A549 (cell line): ENCODE measurements at regions not wholly inside any gene's neighbourhood (a gene's known extent, or its start where the extent isn't known, plus 50 kb on each side); places are given as distances from the start of the nearest gene placed in this dataset.

Experiments
- ATAC-seq, 2 experiments: fragments of 200-7000 bp in 1 of 2; fragments of >200 bp in 1 of 2; cut with Nextera tagmentation in 1 of 2; cut with Tn5 transposase in 1 of 2; 3 replicates each; pipeline versions ENCODE4 v1.8.0 to v1.9.1; 2018 to 2020; ENCODE audit warnings: mild to moderate bottlenecking in 1 of 2, moderate library complexity in 1 of 2
- CTCF ChIA-PET: fragments of 300-600 bp; sonication (Branson Sonifier 250); formaldehyde crosslinking; extraction: SDS; loops from one replicate; lab custom pipeline; 2021; ENCODE audit warnings: antibody characterized with exemption, inconsistent platforms; lab: Yijun Ruan, JAX
- POLR2A ChIA-PET: fragments of 350-600 bp; formaldehyde crosslinking; extraction: SDS; loops from one replicate; lab custom pipeline; 2021; ENCODE audit warnings: antibody characterized with exemption, inconsistent platforms; lab: Yijun Ruan, JAX
- DNase-seq, 2 experiments: peaks; one replicate each; pipeline versions ENCODE4 v3.0.0 to v3.0.0-alpha.2; 2011 to 2016; ENCODE audit warnings: low read depth in 1 of 2, low spot score in 1 of 2
- FAIRE-seq: peaks from 2 replicates; lab custom pipeline; 2011; peaks lifted over from hg19 to GRCh38; lab: Jason Lieb, UNC
- H3K27ac ChIP-seq, 2 experiments: fragments of >200 bp; sonication (Bioruptor Twin); formaldehyde crosslinking; 3 replicates each; pipeline ENCODE4 v1.5.1; 2016 to 2017
- H3K4me1 ChIP-seq: fragments of >200 bp; sonication (Bioruptor Twin); formaldehyde crosslinking; 3 replicates; pipeline ENCODE4 v1.6.1; 2016
- H3K4me2 ChIP-seq: fragments of >200 bp; sonication (Bioruptor Twin); formaldehyde crosslinking; 3 replicates; pipeline ENCODE4 v1.6.1; 2016
- H3K4me3 ChIP-seq: fragments of >200 bp; sonication (Bioruptor Twin); formaldehyde crosslinking; 3 replicates; pipeline ENCODE4 v1.5.1; 2016
- H3K9me3 ChIP-seq: fragments of >200 bp; sonication (Bioruptor Twin); formaldehyde crosslinking; 3 replicates; pipeline ENCODE4 v1.6.1; 2016
- BCL3 ChIP-seq: fragments of >200 bp; sonication (Bioruptor Twin); formaldehyde crosslinking; IDR thresholded peaks from 3 replicates; pipeline ENCODE4 v1.6.1; 2016
- BHLHE40 ChIP-seq: IDR thresholded peaks from 2 replicates; pipeline ENCODE4 v1.6.1; 2012; ENCODE audit warnings: low read depth, low read length, inconsistent platforms
- CEBPB ChIP-seq, 2 experiments: fragments of >200 bp in 1 of 2; sonication (Bioruptor Twin) in 1 of 2; formaldehyde crosslinking in 1 of 2; IDR thresholded peaks; 2 replicates each; pipeline ENCODE4 v1.6.1; 2012 to 2016
- EHF ChIP-seq: fragments of 250-450 bp; sonication (Bioruptor Pico); IDR thresholded peaks from 2 replicates; pipeline ENCODE4 v1.5.0; 2020; ENCODE audit warnings: mild to moderate bottlenecking
- ESRRA ChIP-seq: fragments of 150-350 bp; IDR thresholded peaks from 2 replicates; pipeline ENCODE4 v1.6.1; 2014; ENCODE audit warnings: mild to moderate bottlenecking, low read length, borderline replicate concordance
- FOSL2 ChIP-seq, 2 experiments: fragments of 450-650 bp in 1 of 2; fragments of >200 bp in 1 of 2; sonication (Bioruptor Twin) in 1 of 2; formaldehyde crosslinking; IDR thresholded peaks; 2 replicates each; pipeline versions ENCODE4 v1.5.0 to v1.6.1; 2016 to 2020; ENCODE audit warnings: mild to moderate bottlenecking in 1 of 2, moderate library complexity in 1 of 2
- HDAC2 ChIP-seq: fragments of 200-600 bp; sonication (generic); IDR thresholded peaks from 2 replicates; pipeline ENCODE4 v1.6.1; 2016
- HES2 ChIP-seq: fragments of >200 bp; sonication (Bioruptor Twin); formaldehyde crosslinking; IDR thresholded peaks from 2 replicates; pipeline ENCODE4 v1.6.1; 2016
- HMGXB4 ChIP-seq: fragments of 250-450 bp; sonication (Bioruptor Pico); IDR thresholded peaks from 2 replicates; pipeline ENCODE4 v1.5.0; 2021; ENCODE audit warnings: mild to moderate bottlenecking, moderate library complexity, borderline replicate concordance
- HOXA7 ChIP-seq: fragments of 250-450 bp; sonication (Bioruptor Pico); IDR thresholded peaks from 2 replicates; pipeline ENCODE4 v1.5.0; 2020; ENCODE audit warnings: mild to moderate bottlenecking, moderate library complexity
- JUN ChIP-seq, 2 experiments: fragments of >200 bp; sonication (Bioruptor Twin); formaldehyde crosslinking; IDR thresholded peaks; 2 replicates in 1 of 2; 3 replicates in 1 of 2; pipeline ENCODE4 v1.6.1; 2016 to 2017
- KDM5A ChIP-seq: fragments of 200-600 bp; sonication (generic); IDR thresholded peaks from 2 replicates; pipeline ENCODE4 v1.6.1; 2016; ENCODE audit warnings: antibody characterized with exemption, mild to moderate bottlenecking
- MAZ ChIP-seq: fragments of 150-350 bp; IDR thresholded peaks from 2 replicates; pipeline ENCODE4 v1.6.1; 2014; ENCODE audit warnings: antibody characterized with exemption, low read depth, low read length, borderline replicate concordance
- MYC ChIP-seq: IDR thresholded peaks from 2 replicates; pipeline ENCODE4 v1.6.1; 2012; ENCODE audit warnings: mild to moderate bottlenecking, inconsistent platforms, low read length, improper control_type of control experiment, borderline replicate concordance
- PBX3 ChIP-seq: IDR thresholded peaks from 2 replicates; pipeline ENCODE4 v1.6.1; 2012
- PHF8 ChIP-seq: fragments of 200-600 bp; sonication (generic); IDR thresholded peaks from 2 replicates; pipeline ENCODE4 v1.6.1; 2016; ENCODE audit warnings: low read depth, mild to moderate bottlenecking, antibody characterized with exemption, moderate library complexity, borderline replicate concordance
- RCOR1 ChIP-seq: fragments of 150-350 bp; IDR thresholded peaks from 2 replicates; pipeline ENCODE4 v1.6.1; 2014; ENCODE audit warnings: antibody characterized with exemption, low read length, low read depth
- SREBF2 ChIP-seq: fragments of 450-650 bp; IDR thresholded peaks from 2 replicates; pipeline ENCODE4 v1.6.1; 2014; ENCODE audit warnings: mild to moderate bottlenecking, moderate library complexity
- TFCP2L1 ChIP-seq: fragments of 250-450 bp; sonication (Bioruptor Pico); IDR thresholded peaks from 2 replicates; pipeline ENCODE4 v1.5.0; 2021; ENCODE audit warnings: mild to moderate bottlenecking
- TP53 ChIP-seq: fragments of 250-450 bp; sonication (Bioruptor Pico); IDR thresholded peaks from 2 replicates; pipeline ENCODE4 v1.5.0; 2021; ENCODE audit warnings: mild to moderate bottlenecking, moderate library complexity
- USF2 ChIP-seq: fragments of 450-650 bp; IDR thresholded peaks from 2 replicates; pipeline ENCODE4 v1.6.1; 2014; ENCODE audit warnings: antibody characterized with exemption
- ZC3H11A ChIP-seq: fragments of 450-650 bp; IDR thresholded peaks from 2 replicates; pipeline ENCODE4 v1.6.1; 2014; ENCODE audit warnings: antibody characterized with exemption, mild to moderate bottlenecking
- WGBS: methylation state at CpG from one replicate; pipeline ENCODE4 v1.1.6; 2017; ENCODE audit errors: missing lambda C conversion rate; 5-methylcytosine and 5-hydroxymethylcytosine counted together

GRCh38 chr5:1651250-1651649 lies 127.5 kb upstream of the LPCAT1 start:
- no peak for ATAC-seq
- DNase-seq: no peak
- WGBS: 53% methylated on average over 3 of the region's 6 CpGs
- peaks cover 10% of the 10 kb centered on the region; the same call in 2 of the 3 replicates for H3K4me1 ChIP-seq
- ChIA-PET POLR2A (no interaction called here), CTCF (interaction anchor here (0.8 to 1.5 kb wide), 4 partner anchors 13 to 483 kb away, joined by 3 to 4 read pairs (median 3); no protein-coding TSS in a partner anchor)
- no peak overlapping the region for H3K4me3 ChIP-seq
- no peak overlapping the region for H3K4me2 ChIP-seq
- TF ChIP-seq HMGXB4 (CRISPR knock-in tag) (no peak), TP53 (no peak), ZC3H11A (no peak), ESRRA (no peak), USF2 (no peak), HDAC2 (no peak), PHF8 (no peak), EHF (no peak), PBX3 (no peak), MYC (no peak), KDM5A (no peak), BHLHE40 (no peak), SREBF2 (no peak), HES2 (no peak), RCOR1 (no peak), BCL3 (no peak)
- H3K9me3 ChIP-seq: no peaks in the 10 kb centered on the region
- no peak overlapping the region for H3K27ac ChIP-seq
- no peak for FAIRE-seq

GRCh38 chr5:1649554-1649953 lies 125.8 kb upstream of the LPCAT1 start:
- TF ChIP-seq CEBPB (IDR thresholded peaks at IDR 0.05): no peak
- no peak for FAIRE-seq
- Histone ChIP-seq H3K4me3 (no peak overlapping the region), H3K9me3 (no peaks in the 10 kb centered on the region), H3K4me2 (no peak overlapping the region), H3K4me1 (peaks cover 13% of the 10 kb centered on the region; the same call in 2 of the 3 replicates), H3K27ac (no peak overlapping the region)
- WGBS: 72% methylated on average over 4 of the region's 4 CpGs
- ATAC-seq: no peak
- ChIA-PET POLR2A (no interaction called here), CTCF (no interaction called here)
- DNase-seq: no peak

- CTCF ChIA-PET: interaction anchor here (0.8 to 1.4 kb wide), 3 partner anchors 440 to 481 kb away, joined by 4 to 5 read pairs (median 4); no protein-coding TSS in a partner anchor
- TF ChIP-seq FOSL2 (IDR thresholded peaks at IDR 0.05) (no peak), FOSL2 (CRISPR knock-in tag; IDR thresholded peaks at IDR 0.05) (no peak), CEBPB (IDR thresholded peaks at IDR 0.05) (no peak), MAZ (no peak), JUN (IDR thresholded peaks at IDR 0.05) (no peak), HOXA7 (CRISPR knock-in tag) (no peak), TFCP2L1 (no peak)
- H3K4me1 ChIP-seq: peaks cover 13% of the 10 kb centered on the region; the same call in 2 of the 3 replicates
- 49% methylated on average over 4 of the region's 4 CpGs for WGBS
- no peak overlapping the region for H3K4me2 ChIP-seq
- FAIRE-seq (no peak), DNase-seq (no peak), ATAC-seq (no peak)
- POLR2A ChIA-PET: no interaction called here
- H3K27ac ChIP-seq: no peak overlapping the region
- no peaks in the 10 kb centered on the region for H3K9me3 ChIP-seq
- H3K4me3 ChIP-seq: no peak overlapping the region
Measured at GRCh38 chr5:1648806-1649205, 125.0 kb upstream of the LPCAT1 start.
